ENCODE measurements at regions not wholly inside any gene's neighbourhood (a gene's known extent, or its start where the extent isn't known, plus 50 kb on each side); places are given as distances from the start of the nearest gene placed in this dataset.

GRCh38 chrX:7412840-7413239 lies 264.9 kb upstream of the PUDP start:
- Histone ChIP-seq H3K27ac (ENCODE audit: low read length) (no peak overlapping the region), H2AFZ (ENCODE audit: low read depth, low read length) (no peak overlapping the region), H3K9me3 (ENCODE audit: low read length) (no peaks in the 10 kb centered on the region), H3K79me2 (replicated peaks; ENCODE audit: insufficient read depth, low read length) (no peaks in the 10 kb centered on the region), H4K20me1 (ENCODE audit: insufficient read depth) (no peaks in the 10 kb centered on the region), H3K4me3 (ENCODE audit: low read length) (no peak overlapping the region), H3K4me2 (ENCODE audit: low read length) (no peak overlapping the region), H3K27me3 (ENCODE audit: insufficient read depth, low read depth, low read length) (no peaks in the 10 kb centered on the region), H3K36me3 (ENCODE audit: insufficient read depth, low read length) (no peaks in the 10 kb centered on the region), H3K9ac (ENCODE audit: low read length) (no peak overlapping the region), H3K9me2 (ENCODE audit: insufficient read depth, low read length) (no peaks in the 10 kb centered on the region), H3F3A (ENCODE audit: insufficient read depth, low read length, poor library complexity, severe bottlenecking) (no peaks in the 10 kb centered on the region)
- no peak for TF ChIP-seq MXI1 (conservative IDR thresholded peaks at IDR 0.05; ENCODE audit: poor library complexity, severe bottlenecking)
- no peak for TF ChIP-seq SMC3 (conservative IDR thresholded peaks at IDR 0.05; ENCODE audit: poor library complexity)
- no peak for TF ChIP-seq EP300 (conservative IDR thresholded peaks at IDR 0.05; ENCODE audit: poor library complexity, severe bottlenecking)
- TF ChIP-seq RAD21 (conservative IDR thresholded peaks at IDR 0.05) = no peak
- TF ChIP-seq TAF1 (IDR thresholded peaks at IDR 0.05; ENCODE audit: low read depth) = no peak
- no peak for TF ChIP-seq REST (IDR thresholded peaks at IDR 0.05; ENCODE audit: borderline replicate concordance)
- no peak for TF ChIP-seq POLR2AphosphoS5 (IDR thresholded peaks at IDR 0.05)
- TF ChIP-seq EZH2 (IDR thresholded peaks at IDR 0.05; ENCODE audit: borderline replicate concordance, insufficient read depth, low read length, poor library complexity, severe bottlenecking) = no peak
- TF ChIP-seq CTCF (IDR thresholded peaks at IDR 0.05; ENCODE audit: poor library complexity, severe bottlenecking) = no peak

DNA sequence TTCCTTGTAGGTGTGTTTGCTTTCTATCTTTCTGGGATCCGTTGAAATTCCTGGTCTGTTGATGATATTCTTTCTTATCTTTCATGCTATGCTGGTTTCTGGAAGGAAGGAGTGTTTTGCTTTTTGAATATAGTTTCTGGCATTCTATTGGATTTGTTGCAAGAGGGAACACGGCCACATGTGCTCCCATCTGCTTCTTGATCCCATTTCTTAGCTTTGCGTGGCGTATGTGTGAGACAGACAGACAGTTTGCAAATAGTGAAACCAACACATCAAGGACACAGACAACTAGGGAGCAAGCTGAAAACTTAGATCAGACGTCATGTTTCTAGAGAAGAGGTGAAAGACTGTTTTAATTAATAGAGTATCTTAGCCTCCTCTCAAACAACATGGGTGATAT lies 261.9 kb upstream of the PUDP start:
- no peaks in the 10 kb centered on the region for H3K79me2 ChIP-seq (replicated peaks; ENCODE audit: insufficient read depth, low read length)
- no peaks in the 10 kb centered on the region for H3F3A ChIP-seq (ENCODE audit: insufficient read depth, low read length, poor library complexity, severe bottlenecking)
- no peaks in the 10 kb centered on the region for H3K9me3 ChIP-seq (ENCODE audit: low read length)
- no peak overlapping the region for H2AFZ ChIP-seq (ENCODE audit: low read depth, low read length)
- H4K20me1 ChIP-seq (ENCODE audit: insufficient read depth) = no peaks in the 10 kb centered on the region
- H3K27ac ChIP-seq (ENCODE audit: low read length) = no peak overlapping the region
- H3K27me3 ChIP-seq (ENCODE audit: insufficient read depth, low read depth, low read length) = no peaks in the 10 kb centered on the region
- no peaks in the 10 kb centered on the region for H3K36me3 ChIP-seq (ENCODE audit: insufficient read depth, low read length)
- TF ChIP-seq CTCF (IDR thresholded peaks at IDR 0.05; ENCODE audit: poor library complexity, severe bottlenecking) = no peak
- TF ChIP-seq REST (IDR thresholded peaks at IDR 0.05; ENCODE audit: borderline replicate concordance) = no peak
- H3K4me2 ChIP-seq (ENCODE audit: low read length) = no peak overlapping the region
- no peak overlapping the region for H3K9ac ChIP-seq (ENCODE audit: low read length)
- H3K9me2 ChIP-seq (ENCODE audit: insufficient read depth, low read length) = no peaks in the 10 kb centered on the region
- H3K4me3 ChIP-seq (ENCODE audit: low read length) = no peak overlapping the region

Data from neural cell (in vitro differentiated cells).